H1 (cell line): ENCODE measurements at regions not wholly inside any gene's neighbourhood (a gene's known extent, or its start where the extent isn't known, plus 50 kb on each side); places are given as distances from the start of the nearest gene placed in this dataset.

Experiments
- CTCF ChIA-PET: fragments of 300-600 bp; sonication (Branson Sonifier 250); formaldehyde crosslinking; loops from one replicate; lab custom pipeline; 2021; ENCODE audit not compliant: partially characterized antibody; lab: Charles Lee
- POLR2A ChIA-PET: fragments of 300-600 bp; sonication (Branson Sonifier 250); formaldehyde crosslinking; loops from one replicate; lab custom pipeline; 2021; ENCODE audit warnings: inconsistent platforms; ENCODE audit not compliant: partially characterized antibody; lab: Charles Lee
- DNase-seq, 2 experiments: peaks; one replicate each; pipeline versions ENCODE4 v3.0.0 to v3.0.0-alpha.2; 2010 to 2022; ENCODE audit warnings: low spot score in 2 of 2, low read depth in 1 of 2, mixed read lengths in 1 of 2
- FAIRE-seq: peaks from 2 replicates; lab custom pipeline; 2011; peaks lifted over from hg19 to GRCh38; lab: Jason Lieb, UNC
- H2AFZ ChIP-seq: 2 replicates; pipeline ENCODE4 v1.8.1; 2012; ENCODE audit warnings: low read length, inconsistent platforms
- H2AK5ac ChIP-seq: 2 replicates; pipeline ENCODE4 v1.6.1; 2013; ENCODE audit warnings: low read depth, low read length
- H2BK120ac ChIP-seq: replicated peaks from 2 replicates; pipeline ENCODE3; 2013; ENCODE audit warnings: low read depth, low read length, inconsistent platforms
- H2BK12ac ChIP-seq: 2 replicates; pipeline ENCODE4 v1.6.1; 2013; ENCODE audit warnings: low read depth, low read length
- H2BK15ac ChIP-seq: 2 replicates; pipeline ENCODE4 v1.6.1; 2013; ENCODE audit warnings: low read length
- H2BK20ac ChIP-seq: 2 replicates; pipeline ENCODE4 v1.6.1; 2013; ENCODE audit warnings: low read length
- H2BK5ac ChIP-seq: 2 replicates; pipeline ENCODE4 v1.6.1; 2013; ENCODE audit warnings: low read depth, low read length
- H3K14ac ChIP-seq: 2 replicates; pipeline ENCODE4 v1.6.1; 2013; ENCODE audit warnings: inconsistent platforms; ENCODE audit not compliant: insufficient read length
- H3K18ac ChIP-seq: 2 replicates; pipeline ENCODE4 v1.6.1; 2013; ENCODE audit warnings: low read length; ENCODE audit errors: extremely low read depth
- H3K23ac ChIP-seq: 2 replicates; pipeline ENCODE4 v1.6.1; 2013; ENCODE audit warnings: inconsistent platforms; ENCODE audit not compliant: insufficient read length
- H3K23me2 ChIP-seq: 2 replicates; pipeline ENCODE4 v1.6.1; 2013; ENCODE audit warnings: low read depth, low read length
- H3K27ac ChIP-seq: 2 replicates; pipeline ENCODE4 v1.6.1; 2011; ENCODE audit warnings: low read depth, low read length, inconsistent platforms
- H3K27me3 ChIP-seq, 4 experiments: replicated peaks in 1 of 4; 1 replicate in 1 of 4; 2 replicates in 3 of 4; pipeline versions ENCODE4 v1.6.1 to v1.8.1; 2011 to 2013; ENCODE audit warnings: low read length in 3 of 4, mild to moderate bottlenecking in 3 of 4, inconsistent platforms in 2 of 4, mixed read lengths in 2 of 4, moderate library complexity in 1 of 4; ENCODE audit not compliant: control insufficient read depth in 3 of 4, insufficient read depth in 3 of 4; ENCODE audit errors: extremely low read depth in 1 of 4
- H3K36me3 ChIP-seq, 4 experiments: 2 replicates each; pipeline versions ENCODE4 v1.6.1 to v1.8.1; 2011 to 2013; ENCODE audit warnings: mild to moderate bottlenecking in 4 of 4, low read length in 3 of 4, moderate library complexity in 2 of 4, control low read depth in 1 of 4, inconsistent platforms in 1 of 4; ENCODE audit not compliant: insufficient read depth in 4 of 4, control insufficient read depth in 2 of 4
- H3K4ac ChIP-seq: replicated peaks from 2 replicates; pipeline ENCODE3; 2013; ENCODE audit warnings: low read length, low read depth, mixed read lengths, inconsistent platforms; ENCODE audit not compliant: insufficient read length
- H3K4me1 ChIP-seq, 4 experiments: replicated peaks in 1 of 4; 1 replicate in 1 of 4; 2 replicates in 3 of 4; pipeline versions ENCODE4 v1.6.1 to v1.8.1; 2011 to 2013; ENCODE audit warnings: low read length in 3 of 4, inconsistent platforms in 2 of 4, mixed read lengths in 1 of 4; ENCODE audit not compliant: insufficient read depth in 4 of 4, control insufficient read depth in 3 of 4
- H3K4me2 ChIP-seq, 2 experiments: 2 replicates each; pipeline versions ENCODE4 v1.6.1 to v1.8.1; 2011 to 2013; ENCODE audit warnings: low read depth in 2 of 2, low read length in 2 of 2, control low read depth in 1 of 2, inconsistent platforms in 1 of 2, mild to moderate bottlenecking in 1 of 2; ENCODE audit not compliant: insufficient read depth in 1 of 2
- H3K4me3 ChIP-seq, 4 experiments: fragments of 200-600, 300-600 bp in 1 of 4; sonication (generic), shearing (Covaris generic), sonication (Bioruptor Twin) in 1 of 4; 2 replicates each; pipeline versions ENCODE4 v1.5.1 to v1.8.1; 2011 to 2016; ENCODE audit warnings: low read length in 4 of 4, low read depth in 3 of 4, control low read depth in 2 of 4, inconsistent platforms in 2 of 4, mild to moderate bottlenecking in 2 of 4, mixed read lengths in 1 of 4, moderate library complexity in 1 of 4; ENCODE audit not compliant: insufficient read depth in 2 of 4; ENCODE audit errors: extremely low read depth in 1 of 4
- H3K56ac ChIP-seq: replicated peaks from 2 replicates; pipeline ENCODE3; 2013; ENCODE audit warnings: low read depth, mild to moderate bottlenecking, mixed read lengths, low read length, inconsistent platforms; ENCODE audit not compliant: insufficient read length
- H3K79me1 ChIP-seq: 2 replicates; pipeline ENCODE4 v1.6.1; 2013; ENCODE audit warnings: low read depth, low read length, control low read depth
- H3K79me2 ChIP-seq, 2 experiments: 2 replicates each; pipeline versions ENCODE4 v1.6.1 to v1.8.1; 2012 to 2013; ENCODE audit warnings: low read length in 2 of 2, mild to moderate bottlenecking in 2 of 2, inconsistent platforms in 1 of 2; ENCODE audit not compliant: insufficient read depth in 2 of 2, control insufficient read depth in 1 of 2
- H3K9ac ChIP-seq, 4 experiments: replicated peaks in 1 of 4; 1 replicate in 1 of 4; 2 replicates in 3 of 4; pipeline versions ENCODE4 v1.6.1 to v1.8.1; 2011 to 2013; ENCODE audit warnings: low read depth in 3 of 4, low read length in 3 of 4, control low read depth in 2 of 4, mild to moderate bottlenecking in 2 of 4, moderate library complexity in 2 of 4, inconsistent platforms in 1 of 4; ENCODE audit errors: extremely low read depth in 1 of 4
- H3K9me3 ChIP-seq, 2 experiments: 2 replicates each; pipeline versions ENCODE4 v1.6.1 to v1.8.1; 2012 to 2013; ENCODE audit warnings: mild to moderate bottlenecking in 2 of 2, moderate library complexity in 2 of 2, control low read depth in 1 of 2, inconsistent platforms in 1 of 2, low read depth in 1 of 2, low read length in 1 of 2, mixed read lengths in 1 of 2; ENCODE audit not compliant: insufficient read depth in 2 of 2
- H4K20me1 ChIP-seq, 2 experiments: replicated peaks in 1 of 2; 2 replicates each; pipeline versions ENCODE3 to v1.8.1; 2011 to 2013; ENCODE audit warnings: inconsistent platforms in 2 of 2, low read length in 2 of 2, mild to moderate bottlenecking in 1 of 2; ENCODE audit not compliant: insufficient read depth in 2 of 2, control insufficient read depth in 1 of 2
- H4K5ac ChIP-seq: 2 replicates; pipeline ENCODE4 v1.6.1; 2013; ENCODE audit warnings: low read length, low read depth, mixed read lengths, inconsistent platforms; ENCODE audit not compliant: insufficient read length
- H4K8ac ChIP-seq: 2 replicates; pipeline ENCODE4 v1.8.0; 2013; ENCODE audit warnings: mild to moderate bottlenecking, moderate library complexity, low read length, inconsistent platforms; ENCODE audit not compliant: insufficient read depth; ENCODE audit errors: extremely low read depth
- H4K91ac ChIP-seq: replicated peaks from 2 replicates; pipeline ENCODE3; 2013; ENCODE audit warnings: low read length, mixed read lengths, inconsistent platforms; ENCODE audit not compliant: insufficient read length
- ATF2 ChIP-seq: IDR thresholded peaks from 2 replicates; pipeline ENCODE4 v1.6.1; 2012; ENCODE audit warnings: low read length, inconsistent platforms
- CBX8 ChIP-seq: fragments of 300-800, 300-1000 bp; sonication (generic); IDR thresholded peaks from 2 replicates; pipeline ENCODE4 v1.7.1; 2016; ENCODE audit warnings: low read depth, low read length, borderline replicate concordance
- WGBS, 2 experiments: shearing (Covaris generic) in 1 of 2; methylation state at CpG; one replicate each; pipeline versions ENCODE4 v1.1.6 to v1.1.7; 2013 to 2015; ENCODE audit warnings: low lambda C conversion rate in 2 of 2, mixed read lengths in 2 of 2, inconsistent platforms in 1 of 2, low coverage in 1 of 2, missing lambda C conversion rate in 1 of 2; ENCODE audit not compliant: insufficient replicate concordance in 2 of 2, insufficient coverage in 1 of 2, insufficient read length in 1 of 2; ENCODE audit errors: extremely low coverage in 1 of 2, missing lambda C conversion rate in 1 of 2; 5-methylcytosine and 5-hydroxymethylcytosine counted together

GRCh38 chr14:66140213-66140918, 345.8 kb upstream of the CCDC196 start:
- no peak overlapping the region for H3K27ac ChIP-seq
- H3K4me2 ChIP-seq, result no peak overlapping the region
- H3K23me2 ChIP-seq, result no peaks in the 10 kb centered on the region; the same call in 1 of the 2 replicates
- no peak overlapping the region for H2BK15ac ChIP-seq
- no peaks in the 10 kb centered on the region for H3K36me3 ChIP-seq
- no peak overlapping the region for H2BK120ac ChIP-seq
- H3K9me3 ChIP-seq, result no peaks in the 10 kb centered on the region
- H4K8ac ChIP-seq, result no peak overlapping the region
- H4K5ac ChIP-seq, result no peak overlapping the region
- H3K9ac ChIP-seq, result no peak overlapping the region
- no peaks in the 10 kb centered on the region for H3K79me1 ChIP-seq
- no peak overlapping the region for H3K23ac ChIP-seq
- POLR2A ChIA-PET, result no interaction called here
- no peak overlapping the region for H3K18ac ChIP-seq
- H3K56ac ChIP-seq, result no peak overlapping the region
- no peak overlapping the region for H2BK12ac ChIP-seq
- CTCF ChIA-PET, result no interaction called here
- H2AK5ac ChIP-seq, result no peak overlapping the region
- no peaks in the 10 kb centered on the region for H3K79me2 ChIP-seq
- H4K91ac ChIP-seq, result no peak overlapping the region
- FAIRE-seq, result no peak
- no peak overlapping the region; the same call in 1 of the 2 replicates for H2AFZ ChIP-seq
- no peak for DNase-seq
- H3K4ac ChIP-seq, result no peak overlapping the region
- no peak overlapping the region for H2BK5ac ChIP-seq
- no peaks in the 10 kb centered on the region for H4K20me1 ChIP-seq
- no peaks in the 10 kb centered on the region; a peak in 1 of 7 replicates for H3K27me3 ChIP-seq
- 89% methylated on average over 6 of the region's 6 CpGs; no CpG with 5 or more reads in 1 of the 2 experiments for WGBS, 2 experiments
- H2BK20ac ChIP-seq, result no peak overlapping the region
- no peak overlapping the region for H3K14ac ChIP-seq
- no peaks in the 10 kb centered on the region for H3K4me1 ChIP-seq
- no peak overlapping the region for H3K4me3 ChIP-seq
- TF ChIP-seq ATF2 (no peak), CBX8 (no peak)
